BLaER1 treated with 17β-estradiol and CSF1 and Interleukin-3, amounts not matched to agents 10 nM and 100 nM (cell line): ENCODE measurements at regions not wholly inside any gene's neighbourhood (a gene's known extent, or its start where the extent isn't known, plus 50 kb on each side); places are given as distances from the start of the nearest gene placed in this dataset.

Experiments
- H3K27ac ChIP-seq, 11 experiments: shearing (Covaris generic); formaldehyde crosslinking; 2 replicates each; pipeline ENCODE4 v1.8.1; 2022
- H3K27me3 ChIP-seq, 11 experiments: shearing (Covaris generic); formaldehyde crosslinking; 2 replicates each; pipeline ENCODE4 v1.8.1; 2022
- H3K36me3 ChIP-seq, 11 experiments: shearing (Covaris generic); formaldehyde crosslinking; 2 replicates each; pipeline ENCODE4 v1.8.1; 2022
- H3K4me1 ChIP-seq, 10 experiments: shearing (Covaris generic); formaldehyde crosslinking; 2 replicates each; pipeline ENCODE4 v1.8.1; 2022
- H3K4me2 ChIP-seq, 11 experiments: shearing (Covaris generic); formaldehyde crosslinking; 2 replicates each; pipeline ENCODE4 v1.8.1; 2022
- H3K4me3 ChIP-seq, 10 experiments: shearing (Covaris generic); formaldehyde crosslinking; 2 replicates each; pipeline ENCODE4 v1.8.1; 2022
- H3K9ac ChIP-seq, 11 experiments: shearing (Covaris generic); formaldehyde crosslinking; 2 replicates each; pipeline ENCODE4 v1.8.1; 2022
- H3K9me3 ChIP-seq, 11 experiments: shearing (Covaris generic); formaldehyde crosslinking; replicated peaks in 1 of 11; 2 replicates each; pipeline ENCODE4 v1.8.1; 2022
- H4K20me1 ChIP-seq, 11 experiments: shearing (Covaris generic); formaldehyde crosslinking; 2 replicates each; pipeline ENCODE4 v1.8.1; 2022
- Cebpa-rat ChIP-seq, 11 experiments: shearing (Covaris generic); IDR thresholded peaks; 2 replicates each; pipeline ENCODE4 v1.8.1; 2022

GRCh38 chr16:79723583-79724168, 123.1 kb upstream of the MAF start:
- no peak for TF ChIP-seq Cebpa-rat (IDR thresholded peaks at IDR 0.05)
- Histone ChIP-seq H3K4me2 (no peak overlapping the region), H3K4me3 (no peak overlapping the region), H3K27ac (no peak overlapping the region), H3K9ac (no peak overlapping the region), H3K27me3 (no peaks in the 10 kb centered on the region), H3K36me3 (no peaks in the 10 kb centered on the region), H4K20me1 (no peaks in the 10 kb centered on the region), H3K4me1 (no peaks in the 10 kb centered on the region), H3K9me3 (0 out of 22 replicates have a peak, but pooled peaks cover 0 to 5% (median 0%) of the 10 kb centered on the region in 11 experiments)

- no peak for TF ChIP-seq Cebpa-rat (IDR thresholded peaks at IDR 0.05)
- Histone ChIP-seq H4K20me1 (no peaks in the 10 kb centered on the region), H3K36me3 (no peaks in the 10 kb centered on the region), H3K27me3 (no peaks in the 10 kb centered on the region), H3K9ac (no peak overlapping the region), H3K27ac (no peak overlapping the region), H3K4me2 (no peak overlapping the region), H3K4me1 (peaks cover 0 to 8% (median 0%) of the 10 kb centered on the region in 10 experiments; a peak in 1 of 20 replicates), H3K4me3 (no peak overlapping the region), H3K9me3 (no peaks in the 10 kb centered on the region)
These were observed 120.7 kb upstream of the MAF start for GRCh38 chr16:79721270-79721669.

- no peak overlapping the region for H3K27ac ChIP-seq
- no peak overlapping the region for H3K9ac ChIP-seq
- no peaks in the 10 kb centered on the region for H3K36me3 ChIP-seq
- peak overlapping the region in 1 of 11 experiments; percentile 33; a peak in 1 of 22 replicates for H3K4me2 ChIP-seq
- H4K20me1 ChIP-seq = no peaks in the 10 kb centered on the region
- H3K9me3 ChIP-seq = no peaks in the 10 kb centered on the region
- peaks cover 0 to 8% (median 0%) of the 10 kb centered on the region in 10 experiments; a peak in 1 of 20 replicates for H3K4me1 ChIP-seq
- H3K4me3 ChIP-seq = no peak overlapping the region
- no peaks in the 10 kb centered on the region for H3K27me3 ChIP-seq
- no peak for TF ChIP-seq Cebpa-rat (IDR thresholded peaks at IDR 0.05)
These were observed 117.0 kb upstream of the MAF start for GRCh38 chr16:79717333-79718137.

GRCh38 chr16:79716645-79717332, 116.3 kb upstream of the MAF start:
- H3K4me1 ChIP-seq = peaks cover 0 to 8% (median 0%) of the 10 kb centered on the region in 10 experiments; a peak in 1 of 20 replicates
- TF ChIP-seq Cebpa-rat (IDR thresholded peaks at IDR 0.05) = no peak
- H3K9me3 ChIP-seq = no peaks in the 10 kb centered on the region
- no peak overlapping the region for H3K27ac ChIP-seq
- H3K4me2 ChIP-seq = peak overlapping the region in 1 of 11 experiments; percentile 33; a peak in 3 of 22 replicates
- H4K20me1 ChIP-seq = no peaks in the 10 kb centered on the region
- H3K27me3 ChIP-seq = no peaks in the 10 kb centered on the region
- H3K36me3 ChIP-seq = no peaks in the 10 kb centered on the region
- H3K9ac ChIP-seq = no peak overlapping the region
- no peak overlapping the region for H3K4me3 ChIP-seq

- no peak for TF ChIP-seq Cebpa-rat (IDR thresholded peaks at IDR 0.05)
These were observed 114.5 kb upstream of the MAF start for GRCh38 chr16:79715061-79715460.

GRCh38 chr16:79714440-79714839, 113.9 kb upstream of the MAF start:
- no peak overlapping the region for H3K4me3 ChIP-seq
- H3K9ac ChIP-seq = no peak overlapping the region
- H4K20me1 ChIP-seq = no peaks in the 10 kb centered on the region
- H3K4me2 ChIP-seq = no peak overlapping the region
- TF ChIP-seq Cebpa-rat (IDR thresholded peaks at IDR 0.05) = no peak
- no peaks in the 10 kb centered on the region for H3K27me3 ChIP-seq
- H3K9me3 ChIP-seq = no peaks in the 10 kb centered on the region
- H3K4me1 ChIP-seq = peaks cover 0 to 8% (median 0%) of the 10 kb centered on the region in 10 experiments; a peak in 1 of 20 replicates
- no peaks in the 10 kb centered on the region for H3K36me3 ChIP-seq
- H3K27ac ChIP-seq = no peak overlapping the region

More at GRCh38 chr16:79715061-79715460, 114.5 kb upstream of the MAF start:
- H3K9ac ChIP-seq = no peak overlapping the region
- no peak overlapping the region for H3K27ac ChIP-seq
- no peaks in the 10 kb centered on the region for H3K36me3 ChIP-seq
- H4K20me1 ChIP-seq = no peaks in the 10 kb centered on the region
- H3K4me2 ChIP-seq = no peak overlapping the region
- peaks cover 0 to 8% (median 0%) of the 10 kb centered on the region in 10 experiments; a peak in 1 of 20 replicates for H3K4me1 ChIP-seq
- no peak overlapping the region for H3K4me3 ChIP-seq
- H3K9me3 ChIP-seq = no peaks in the 10 kb centered on the region
- H3K27me3 ChIP-seq = no peaks in the 10 kb centered on the region

GRCh38 chr16:79713609-79714309, 113.2 kb upstream of the MAF start:
- H3K9me3 ChIP-seq = no peaks in the 10 kb centered on the region
- no peak overlapping the region for H3K27ac ChIP-seq
- H3K4me3 ChIP-seq = no peak overlapping the region
- H3K4me2 ChIP-seq = no peak overlapping the region
- no peaks in the 10 kb centered on the region for H3K36me3 ChIP-seq
- no peaks in the 10 kb centered on the region for H4K20me1 ChIP-seq
- H3K4me1 ChIP-seq = peaks cover 0 to 8% (median 0%) of the 10 kb centered on the region in 10 experiments; a peak in 1 of 20 replicates
- no peak for TF ChIP-seq Cebpa-rat (IDR thresholded peaks at IDR 0.05)
- H3K9ac ChIP-seq = no peak overlapping the region
- no peaks in the 10 kb centered on the region for H3K27me3 ChIP-seq

- H3K9ac ChIP-seq = no peak overlapping the region
- H4K20me1 ChIP-seq = no peaks in the 10 kb centered on the region
- H3K4me3 ChIP-seq = no peak overlapping the region
- H3K27me3 ChIP-seq = no peaks in the 10 kb centered on the region
- H3K4me2 ChIP-seq = no peak overlapping the region
- H3K9me3 ChIP-seq = no peaks in the 10 kb centered on the region; a peak in 1 of 22 replicates
- no peak overlapping the region for H3K27ac ChIP-seq
- no peaks in the 10 kb centered on the region for H3K36me3 ChIP-seq
- TF ChIP-seq Cebpa-rat (IDR thresholded peaks at IDR 0.05) = no peak
- peaks cover 0 to 7% (median 0%) of the 10 kb centered on the region in 10 experiments; a peak in 1 of 20 replicates for H3K4me1 ChIP-seq
These were observed 111.7 kb upstream of the MAF start for GRCh38 chr16:79712276-79712675.

GRCh38 chr16:79707876-79708275, 107.3 kb upstream of the MAF start:
- no peak overlapping the region for H3K9ac ChIP-seq
- H3K27me3 ChIP-seq = no peaks in the 10 kb centered on the region
- H3K27ac ChIP-seq = no peak overlapping the region
- no peak overlapping the region for H3K4me3 ChIP-seq
- no peaks in the 10 kb centered on the region for H3K36me3 ChIP-seq
- no peaks in the 10 kb centered on the region; a peak in 1 of 22 replicates for H3K9me3 ChIP-seq
- H3K4me1 ChIP-seq = peaks cover 0 to 6% (median 0%) of the 10 kb centered on the region in 10 experiments; a peak in 2 of 20 replicates
- no peak overlapping the region for H3K4me2 ChIP-seq
- no peak for TF ChIP-seq Cebpa-rat (IDR thresholded peaks at IDR 0.05)
- no peaks in the 10 kb centered on the region for H4K20me1 ChIP-seq
